Stimulated activated CD4-positive, alpha-beta T cell treated with anti-CD3 and anti-CD28 coated beads, TNF-alpha, amount 100 ng/mL, for 24 hours (primary cell): ENCODE measurements at regions not wholly inside any gene's neighbourhood (a gene's known extent, or its start where the extent isn't known, plus 50 kb on each side); places are given as distances from the start of the nearest gene placed in this dataset.

Experiments
- DNase-seq, 3 experiments: peaks; one replicate each; pipeline ENCODE4 v3.0.0-alpha.2; 2020; ENCODE audit warnings: low read depth in 3 of 3

GRCh38 chr2:120828829-120829632, 93.4 kb downstream of the GLI2 start:
- no peak for DNase-seq

- no peak for DNase-seq
Observed at GRCh38 chr2:120829633-120830025, 94.0 kb downstream of the GLI2 start.

GRCh38 chr2:120830096-120830830, 94.6 kb downstream of the GLI2 start:
- DNase-seq = no peak

- no peak for DNase-seq
Observed at GRCh38 chr2:120831086-120831485, 95.4 kb downstream of the GLI2 start.

GRCh38 chr2:120831891-120832290, 96.2 kb downstream of the GLI2 start:
- no peak for DNase-seq

- no peak for DNase-seq
Observed at GRCh38 chr2:120832296-120833070, 96.8 kb downstream of the GLI2 start.

- DNase-seq = no peak
Observed at GRCh38 chr2:120833127-120833675, 97.5 kb downstream of the GLI2 start.

GRCh38 chr2:120834206-120834605, 98.5 kb downstream of the GLI2 start:
- DNase-seq = no peak

- no peak for DNase-seq
Observed at GRCh38 chr2:120836281-120836680, 100.6 kb downstream of the GLI2 start.

- DNase-seq = no peak
Observed at GRCh38 chr2:120840795-120841487, 105.3 kb downstream of the GLI2 start.

- no peak for DNase-seq
Observed at GRCh38 chr2:120842456-120843439, 107.1 kb downstream of the GLI2 start.

GRCh38 chr2:120844070-120844738, 108.5 kb downstream of the GLI2 start:
- no peak for DNase-seq

GRCh38 chr2:120845277-120845676, 109.6 kb downstream of the GLI2 start:
- no peak for DNase-seq

- DNase-seq = no peak
Observed at GRCh38 chr2:120846406-120847095, 110.9 kb downstream of the GLI2 start.

- DNase-seq = no peak
Observed at GRCh38 chr2:120847700-120848321, 112.1 kb downstream of the GLI2 start.

- DNase-seq = no peak
Observed at GRCh38 chr2:120849278-120849677, 113.6 kb downstream of the GLI2 start.

- DNase-seq = no peak
Observed at GRCh38 chr2:120850551-120850950, 114.9 kb downstream of the GLI2 start.

GRCh38 chr2:120851116-120851773, 115.6 kb downstream of the GLI2 start:
- DNase-seq = no peak
